A673 (cell line): ENCODE measurements at regions not wholly inside any gene's neighbourhood (a gene's known extent, or its start where the extent isn't known, plus 50 kb on each side); places are given as distances from the start of the nearest gene placed in this dataset.

ENCODE experiments used
- CTCF ChIP-seq: fragments of 300-800, 200-600 bp; sonication (generic); conservative IDR thresholded peaks from 2 replicates; pipeline ENCODE4 v1.5.1; 2017; ENCODE audit warnings: low read depth, mild to moderate bottlenecking, antibody characterized with exemption, low read length, moderate library complexity, mixed read lengths
- EZH2 ChIP-seq: fragments of 200-600 bp; sonication (generic); IDR thresholded peaks from 2 replicates; pipeline ENCODE4 v1.6.1; 2017; ENCODE audit warnings: borderline replicate concordance, low read depth, mild to moderate bottlenecking, mixed read lengths, antibody characterized with exemption, low read length; ENCODE audit not compliant: poor library complexity, severe bottlenecking

GRCh38 chr12:111172786-111173185 is 196.1 kb downstream of the PHETA1 start:
- no peak for TF ChIP-seq CTCF
- TF ChIP-seq EZH2 = no peak
